Renal cortex interstitium (tissue), 11 donors: ENCODE measurements at regions not wholly inside any gene's neighbourhood (a gene's known extent, or its start where the extent isn't known, plus 50 kb on each side); places are given as distances from the start of the nearest gene placed in this dataset.

ENCODE experiments used
- DNase-seq, 11 donors: peaks; one replicate each; pipeline ENCODE4 v3.0.0-alpha.2; 2013; ENCODE audit warnings: low read depth in 9 of 11, low spot score in 4 of 11; ENCODE audit errors: extremely low read depth in 1 of 11

DNA sequence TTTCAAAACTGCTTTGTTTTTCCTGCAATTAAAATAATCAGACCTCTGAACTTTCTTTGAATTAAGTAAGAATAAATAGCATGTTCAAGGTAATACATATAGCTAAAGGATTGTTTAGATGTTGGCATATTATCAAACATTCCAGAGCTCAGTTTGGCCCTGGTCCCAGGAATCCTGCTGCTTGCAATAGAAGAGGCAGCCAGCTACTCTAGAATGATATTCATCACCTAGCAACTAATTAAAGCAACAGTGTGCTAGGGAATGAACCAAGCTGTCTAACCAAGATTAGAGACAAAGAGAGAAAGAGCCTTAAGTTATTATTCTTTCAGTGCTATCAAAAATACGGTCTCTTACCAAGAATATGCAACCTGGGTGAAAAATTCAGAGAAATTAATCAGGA lies 460.9 kb downstream of the GABRG1 start:
- DNase-seq = peak in 10 of 11 donors; percentile 6 to 49 (median 22)

DNA sequence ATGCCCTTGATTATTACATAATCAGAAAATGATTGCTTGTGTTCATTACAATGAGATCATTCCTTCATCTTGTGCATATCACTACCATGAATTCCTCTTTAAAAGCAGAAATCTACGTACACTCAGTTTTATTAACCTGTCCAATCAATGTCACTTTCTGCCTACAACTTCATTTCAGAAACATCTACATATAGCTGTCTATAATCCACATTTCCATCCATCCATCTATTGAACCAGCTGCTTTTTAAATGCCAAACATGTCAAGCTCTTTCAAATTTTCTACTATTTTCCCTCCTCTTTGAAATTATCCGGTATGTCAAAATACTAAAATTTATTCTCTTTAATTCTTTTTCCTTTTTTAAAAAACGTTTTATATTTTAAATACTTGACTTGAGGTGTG lies 462.0 kb downstream of the GABRG1 start:
- DNase-seq = no peak

DNA sequence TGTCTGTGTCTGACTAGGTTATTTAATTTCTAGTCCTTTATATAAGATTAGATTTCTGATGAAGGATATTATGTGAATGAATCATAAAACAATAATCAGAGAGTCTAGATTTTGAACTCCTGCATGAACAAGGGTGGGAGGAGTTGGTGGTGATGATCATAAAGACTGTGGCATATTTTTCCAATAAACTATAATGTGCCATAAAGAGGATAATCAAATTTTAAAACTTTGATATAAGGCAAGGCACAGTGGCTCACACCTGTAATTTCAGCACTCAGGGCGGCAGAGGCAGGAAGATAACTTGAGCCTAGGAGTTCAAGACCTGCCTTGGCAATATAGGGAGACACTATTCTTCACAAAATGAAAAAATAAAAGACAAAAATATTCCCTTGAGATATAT lies 473.3 kb downstream of the GABRG1 start:
- no peak for DNase-seq

DNA sequence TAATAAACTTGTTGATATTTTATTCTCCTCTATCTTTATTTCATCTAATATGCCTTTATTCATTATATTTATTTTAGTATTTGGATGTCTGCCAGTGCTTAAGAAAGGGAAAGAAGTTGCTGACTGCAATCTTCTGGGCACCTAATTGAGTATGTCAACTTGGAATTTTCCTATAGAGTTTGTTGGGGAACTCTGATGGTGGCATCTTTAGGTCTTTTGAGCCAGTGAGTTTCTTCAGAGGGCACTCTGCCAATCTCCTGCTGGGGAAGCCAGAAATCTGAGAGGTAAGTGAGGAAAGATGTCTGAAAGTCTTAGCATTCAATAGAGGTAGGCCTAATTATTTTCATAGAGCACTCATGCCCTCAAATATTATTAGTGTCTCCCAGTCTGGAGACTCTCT lies 475.0 kb downstream of the GABRG1 start:
- no peak for DNase-seq

DNA sequence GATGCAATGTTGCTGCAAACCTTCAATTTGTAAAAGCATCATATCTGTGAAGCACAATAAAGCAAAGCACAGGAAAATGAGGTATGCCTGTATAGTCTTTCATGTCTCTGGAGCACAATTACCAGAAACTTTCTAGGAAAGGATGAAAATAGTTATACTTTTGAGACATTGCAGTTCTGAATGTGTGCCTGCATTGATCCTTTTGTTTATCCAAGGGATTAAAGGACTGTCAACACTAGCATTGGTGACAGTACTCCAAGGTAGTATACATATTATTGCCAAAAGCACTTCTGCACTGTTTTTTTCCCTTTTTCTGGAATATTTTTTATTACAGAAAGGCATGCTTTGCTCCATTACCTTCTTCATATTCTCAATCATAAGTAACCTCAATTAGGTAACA lies 476.0 kb downstream of the GABRG1 start:
- no peak for DNase-seq

DNA sequence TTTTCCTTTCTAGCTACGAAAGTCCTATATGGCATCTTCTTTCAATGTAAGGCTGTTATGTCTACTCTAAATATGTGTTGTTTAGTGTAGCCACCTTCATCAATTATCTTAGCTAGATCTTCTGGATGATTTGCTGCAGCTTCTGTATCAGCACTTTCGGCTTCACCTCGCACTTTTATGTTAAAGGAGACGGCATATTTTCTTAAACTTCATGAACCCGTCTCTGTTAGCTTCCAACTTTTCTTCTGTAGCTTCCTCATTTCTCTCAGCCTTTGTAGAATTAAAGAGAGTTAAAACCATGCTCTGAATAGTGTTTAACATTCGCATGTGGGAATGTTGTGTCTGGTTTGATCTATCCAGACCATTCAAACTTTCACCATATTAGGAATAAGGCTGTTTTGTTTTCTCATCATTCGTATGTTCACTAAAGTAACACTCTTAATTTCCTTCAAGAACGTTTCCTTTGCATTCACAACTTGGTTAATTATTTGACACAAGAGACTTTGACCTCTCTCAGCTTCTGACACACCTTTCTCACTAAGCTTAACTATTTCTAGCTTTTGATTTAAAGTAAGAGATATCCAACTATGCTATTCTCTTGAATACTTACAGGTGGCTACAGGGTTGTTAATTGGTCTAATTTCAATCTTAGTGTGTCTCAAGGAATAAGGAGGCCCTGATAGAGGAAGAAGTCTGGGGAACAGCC lies 476.8 kb downstream of the GABRG1 start:
- DNase-seq = peak in 1 of 11 donors; percentile 4

DNA sequence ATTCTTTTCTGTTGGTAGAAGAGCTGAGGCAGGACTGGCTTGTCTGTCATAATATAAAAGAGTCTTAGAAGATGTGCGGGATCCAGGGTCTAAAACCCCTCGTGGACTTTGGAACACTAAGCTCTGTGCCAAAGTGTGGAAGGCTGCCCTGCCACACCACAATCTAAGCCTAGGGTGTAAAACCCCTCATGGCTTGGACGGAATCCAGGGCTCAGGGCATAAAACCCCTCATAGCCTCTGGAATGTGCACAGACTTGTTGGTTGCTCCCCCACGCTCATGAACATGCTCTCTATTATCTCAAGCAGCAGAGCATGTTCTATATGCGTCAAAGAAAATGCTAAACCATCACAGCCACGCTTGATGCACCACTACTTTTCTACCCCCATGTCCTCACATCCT lies 483.6 kb downstream of the GABRG1 start:
- no peak for DNase-seq

DNA sequence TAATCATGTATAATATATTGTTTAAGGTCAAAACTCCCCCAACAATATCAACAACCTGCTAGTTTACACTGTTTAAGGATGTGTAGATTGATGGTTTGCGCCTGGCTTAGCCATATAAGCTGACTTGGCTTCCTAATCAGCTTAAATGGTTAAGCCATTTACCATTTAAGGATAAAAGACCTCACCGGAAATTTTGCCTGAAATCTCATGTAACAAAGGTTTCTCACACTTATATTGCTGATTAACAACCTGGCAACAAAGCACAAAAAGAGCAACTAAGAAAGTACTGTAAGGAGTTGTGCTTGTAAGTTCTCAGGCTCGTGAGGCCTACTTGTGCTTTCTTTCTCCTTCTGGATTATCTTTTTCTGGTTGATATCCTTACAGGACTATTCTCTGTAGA lies 485.2 kb downstream of the GABRG1 start:
- no peak for DNase-seq

DNA sequence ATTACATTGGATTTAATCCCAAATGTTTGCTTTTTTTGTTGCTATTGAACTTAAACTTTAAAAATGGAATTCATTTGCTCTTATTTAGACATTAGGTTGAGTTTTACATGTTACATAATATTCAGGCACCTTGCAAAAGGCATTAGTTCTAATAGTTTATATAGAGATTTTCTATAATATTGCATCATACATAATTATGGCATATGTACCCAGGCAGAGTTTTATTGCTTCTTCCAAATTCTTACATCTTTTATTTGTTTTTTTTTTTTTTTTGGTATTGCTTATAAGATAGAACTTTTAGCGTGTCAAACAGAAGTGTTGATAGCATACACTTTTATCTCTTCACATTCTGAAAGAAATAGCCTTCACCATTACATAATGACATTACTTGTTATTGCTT lies 487.7 kb downstream of the GABRG1 start:
- DNase-seq = no peak

DNA sequence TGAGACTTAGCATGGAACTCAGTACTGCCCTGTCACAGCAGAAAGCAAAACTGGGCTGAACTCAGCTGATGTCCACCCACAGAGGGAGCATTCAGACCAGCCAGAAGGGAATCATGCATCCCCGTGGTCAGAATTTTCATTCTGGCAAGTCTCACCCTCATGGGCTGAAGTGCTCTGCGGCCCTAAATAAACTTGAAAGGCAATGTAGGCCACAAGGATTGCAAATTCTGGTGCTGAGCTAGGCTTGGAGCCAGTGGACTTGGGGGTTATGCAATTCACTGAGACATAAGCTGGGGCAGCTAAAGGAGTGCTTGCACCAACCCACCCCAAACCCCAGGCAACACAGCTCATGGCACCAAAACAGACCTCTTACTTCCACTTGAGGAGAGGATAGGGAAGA lies 494.1 kb downstream of the GABRG1 start:
- DNase-seq = no peak

DNA sequence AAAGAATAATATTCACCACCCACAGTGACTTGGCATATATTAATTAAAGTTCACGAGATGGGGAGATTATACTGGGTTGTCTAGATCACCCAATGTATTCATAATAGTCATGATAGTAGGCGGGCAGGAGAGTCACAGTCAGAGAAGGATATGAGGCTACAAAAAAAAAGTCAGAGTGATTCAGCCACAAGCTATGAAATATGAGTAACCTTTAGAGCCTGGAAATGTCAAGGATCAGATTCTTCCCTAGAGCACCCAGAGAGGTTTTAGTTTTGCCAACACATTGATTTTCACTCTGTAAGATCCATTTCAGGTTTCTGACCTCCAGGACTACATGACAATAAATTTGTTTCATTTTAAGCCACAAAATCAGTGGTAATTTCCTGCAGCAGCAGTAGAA lies 501.9 kb downstream of the GABRG1 start:
- no peak for DNase-seq

DNA sequence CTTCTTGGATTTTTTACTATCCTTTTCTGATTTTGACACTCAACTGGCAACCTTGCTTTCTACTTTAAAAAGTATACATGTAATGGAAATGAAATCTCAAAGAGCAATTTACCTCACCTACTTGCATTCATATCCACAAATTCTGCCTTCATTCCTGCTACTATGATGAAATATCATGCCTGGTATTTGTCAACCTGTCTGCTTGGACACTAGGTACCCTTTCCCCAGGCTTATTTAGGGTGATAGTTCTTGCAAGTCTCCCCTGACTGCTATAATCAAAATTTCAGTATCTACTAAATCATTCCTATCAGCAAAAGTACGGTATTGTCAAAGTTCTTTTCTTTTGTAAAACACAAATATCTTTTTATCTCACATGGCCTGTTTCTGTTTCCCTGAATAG lies 503.0 kb downstream of the GABRG1 start:
- DNase-seq = no peak

DNA sequence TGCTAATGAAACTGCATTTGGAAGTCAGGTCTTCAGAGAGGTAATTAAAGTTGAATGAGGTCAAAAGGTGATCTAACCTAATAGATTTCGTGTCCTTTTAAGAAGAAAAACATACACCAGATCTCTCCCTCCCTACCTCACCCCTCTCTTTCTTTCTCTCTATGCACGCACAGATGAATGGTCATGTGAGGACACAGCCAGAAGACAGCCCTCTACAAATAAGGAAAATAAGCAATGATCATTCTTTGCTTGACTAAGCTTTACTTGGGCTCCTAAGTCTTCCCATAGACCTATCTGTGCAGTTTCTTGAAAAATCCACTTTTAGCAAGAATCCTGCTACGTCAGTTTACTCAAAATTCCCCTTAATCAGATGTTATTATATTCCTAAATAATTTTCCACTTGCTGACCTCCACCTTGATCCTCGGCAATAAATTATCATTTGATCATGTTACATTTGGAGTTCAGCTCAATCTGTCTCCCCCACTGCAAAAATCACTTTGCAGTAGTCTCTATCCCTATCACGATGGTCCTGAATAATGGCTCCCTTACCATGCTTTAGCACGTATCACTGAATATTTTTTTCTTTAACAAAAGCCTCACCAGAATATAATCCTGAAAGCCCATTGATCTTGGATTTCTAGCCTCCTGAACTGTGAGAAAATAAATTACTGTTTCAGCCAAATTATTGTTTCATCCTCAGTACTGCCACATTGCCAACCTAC lies 527.3 kb downstream of the GABRG1 start:
- DNase-seq = no peak

DNA sequence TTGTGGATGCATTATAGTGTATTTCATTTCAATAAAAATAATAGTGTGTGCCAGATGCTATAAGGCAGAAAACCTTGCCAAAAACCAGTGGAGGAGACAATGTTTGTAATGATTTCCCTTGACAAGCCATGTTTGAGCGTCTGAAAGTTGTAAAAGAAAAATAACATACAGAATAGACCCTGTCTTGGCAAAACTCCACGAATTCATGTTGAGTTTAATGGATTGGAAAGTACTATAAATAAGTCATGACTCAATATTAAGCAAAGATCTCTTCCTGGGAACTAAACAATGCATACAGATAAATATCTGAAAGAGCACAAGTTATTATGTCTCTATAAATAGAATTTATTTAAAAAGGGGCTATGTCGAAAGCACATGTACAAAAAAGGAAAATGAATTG lies 543.5 kb downstream of the GABRG1 start:
- DNase-seq = peak in 4 of 11 donors; percentile 0 to 12 (median 4)

DNA sequence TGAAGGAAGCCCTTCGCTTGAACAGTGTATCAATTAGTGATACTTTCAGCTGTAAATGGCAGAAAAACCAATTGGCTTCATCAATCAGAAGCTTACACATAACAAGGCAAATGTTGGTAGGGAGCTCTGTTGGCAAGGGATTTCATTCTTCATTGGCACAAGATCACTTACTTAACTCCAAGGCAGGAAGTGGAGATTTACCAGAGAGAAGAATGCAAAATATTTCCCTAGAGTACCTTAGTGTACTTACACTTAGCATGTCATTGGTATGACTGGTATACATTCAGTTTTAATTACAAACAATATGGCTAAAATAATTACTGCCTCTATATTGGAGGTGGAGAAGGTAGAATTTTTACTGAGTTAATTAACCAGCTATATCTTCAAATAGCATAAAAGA lies 545.0 kb downstream of the GABRG1 start:
- no peak for DNase-seq

DNA sequence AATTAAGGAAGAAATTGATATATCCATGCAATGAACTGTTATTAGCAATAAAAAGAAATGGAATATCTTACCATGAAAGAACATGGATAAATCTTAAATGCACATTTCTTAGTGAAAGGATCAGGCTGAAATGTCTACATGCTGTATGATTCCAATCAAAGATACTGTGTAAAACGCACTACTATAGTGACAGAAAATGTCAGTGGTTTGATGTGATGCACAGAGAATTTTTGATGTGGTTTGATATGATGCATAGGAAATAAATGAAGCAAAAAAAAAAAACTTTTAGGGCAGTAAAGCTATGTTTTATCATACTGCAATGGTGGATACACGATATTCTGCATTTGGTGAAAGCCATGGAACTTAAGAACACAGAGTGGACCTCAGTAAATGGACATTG lies 547.6 kb downstream of the GABRG1 start:
- DNase-seq = no peak

DNA sequence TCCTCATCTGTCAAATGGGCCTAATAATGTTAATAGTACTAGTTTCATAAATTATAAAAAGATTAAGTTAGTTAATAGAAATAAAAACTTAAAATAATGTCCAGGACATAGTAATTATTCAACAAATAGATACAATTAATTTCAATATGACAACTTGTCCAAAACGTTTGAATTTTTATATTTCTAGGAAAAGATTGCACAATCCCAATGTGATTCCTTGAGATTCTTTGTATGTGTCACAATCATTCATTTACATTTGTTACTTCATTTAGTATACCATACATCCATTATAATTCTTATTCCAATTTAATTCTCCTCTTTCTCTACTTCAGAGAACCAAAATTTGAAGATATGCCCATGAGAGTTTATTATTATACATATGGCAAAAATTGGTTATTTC lies 554.2 kb downstream of the GABRG1 start:
- no peak for DNase-seq

DNA sequence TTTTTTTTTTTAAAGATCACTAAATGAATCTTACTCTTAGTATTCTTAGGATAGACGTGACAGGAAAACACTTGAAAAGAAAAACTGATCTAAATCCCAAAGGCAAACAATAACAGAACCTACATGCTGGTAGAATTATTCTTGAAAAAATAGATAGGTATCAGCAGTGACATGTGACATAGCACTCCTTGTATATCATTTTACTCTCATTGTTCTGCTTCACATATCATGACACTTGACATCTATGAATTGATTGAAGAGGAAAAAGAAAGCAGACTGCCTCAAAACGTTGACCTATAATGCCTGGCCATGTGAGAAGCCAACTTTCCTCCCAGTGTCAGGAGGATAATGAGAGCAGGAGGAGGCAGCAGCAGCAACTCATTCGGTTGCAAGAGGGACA lies 555.2 kb downstream of the GABRG1 start:
- no peak for DNase-seq

DNA sequence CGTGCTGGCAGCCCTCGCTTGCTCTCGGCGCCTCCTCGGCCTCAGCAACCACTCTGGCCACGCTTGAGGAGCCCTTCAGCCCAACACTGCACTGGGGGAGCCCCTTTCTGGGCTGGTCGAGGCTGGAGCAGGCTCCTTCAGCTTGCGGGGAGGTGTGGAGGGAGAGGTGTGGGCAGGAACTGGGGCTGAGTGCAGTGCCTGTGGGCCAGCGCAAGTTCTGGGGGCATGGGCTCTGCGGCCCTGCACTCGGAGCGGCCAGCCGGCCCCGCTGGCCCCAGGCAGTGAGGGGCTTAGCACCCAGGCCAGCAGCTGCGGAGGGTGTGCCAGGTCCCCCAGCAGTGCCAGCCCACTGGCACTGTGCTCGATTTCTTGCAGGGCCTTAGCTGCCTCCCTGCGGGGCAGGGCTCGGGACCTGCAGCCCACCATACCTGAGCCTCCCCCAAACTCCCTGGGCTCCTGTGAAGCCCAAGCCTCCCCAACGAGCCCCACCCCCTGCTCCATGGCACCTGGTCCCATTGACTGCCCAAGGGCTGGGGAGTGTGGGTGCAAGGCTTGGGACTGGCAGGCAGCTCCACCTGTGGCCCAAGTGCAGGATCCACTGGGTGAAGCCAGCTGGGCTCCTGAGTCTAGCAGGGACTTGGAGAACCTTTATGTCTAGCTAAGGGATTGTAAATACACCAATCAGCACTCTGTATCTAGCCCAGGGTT lies 556.8 kb downstream of the GABRG1 start:
- DNase-seq = no peak

DNA sequence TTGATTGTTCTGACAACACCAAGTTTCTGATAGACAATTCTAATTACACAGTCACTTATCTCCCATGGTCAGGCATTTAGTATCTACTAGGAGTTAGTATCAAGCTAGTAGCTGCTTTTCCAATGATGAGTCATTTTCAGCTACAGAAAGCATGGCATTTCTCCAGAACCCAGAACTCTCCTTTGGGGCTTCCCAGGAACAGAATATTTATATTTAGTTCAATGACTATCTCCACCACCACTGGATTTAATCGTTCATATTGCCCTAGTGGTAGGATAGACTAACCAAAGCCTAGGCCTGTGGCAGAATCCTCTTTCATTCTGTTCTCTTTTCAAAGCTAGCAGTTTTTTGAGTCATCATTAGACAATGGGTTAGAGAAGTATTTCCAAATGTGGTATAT lies 569.4 kb downstream of the GABRG1 start:
- DNase-seq = no peak
